Ureter (tissue), 1 donor: ENCODE measurements at regions not wholly inside any gene's neighbourhood (a gene's known extent, or its start where the extent isn't known, plus 50 kb on each side); places are given as distances from the start of the nearest gene placed in this dataset.

ENCODE experiments used
- DNase-seq: peaks from one replicate; pipeline ENCODE4 v3.0.0-alpha.2; 2020; ENCODE audit warnings: low spot score
- donor health status: DM: yes; HTN: yes; CAD: no.

DNA sequence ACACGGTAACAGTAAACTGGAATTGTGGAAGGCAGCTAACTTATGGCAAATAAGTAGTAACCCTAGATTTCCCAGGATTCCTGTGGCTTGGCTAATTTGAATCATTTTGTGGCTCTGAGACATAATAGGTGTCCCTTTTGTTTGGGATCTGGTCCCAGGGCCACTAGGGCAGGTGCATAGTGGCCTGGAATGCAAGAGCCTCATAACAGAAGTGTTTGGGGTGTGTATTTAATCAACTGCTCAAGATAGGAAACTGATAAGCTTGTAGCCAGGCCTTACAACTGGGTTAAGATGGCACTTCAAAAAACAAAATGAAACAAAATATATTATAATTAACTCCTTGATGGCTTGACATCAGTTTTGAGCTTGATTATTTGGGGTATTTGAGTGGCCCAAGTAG lies 541.8 kb downstream of the ETV1 start:
- no peak for DNase-seq

DNA sequence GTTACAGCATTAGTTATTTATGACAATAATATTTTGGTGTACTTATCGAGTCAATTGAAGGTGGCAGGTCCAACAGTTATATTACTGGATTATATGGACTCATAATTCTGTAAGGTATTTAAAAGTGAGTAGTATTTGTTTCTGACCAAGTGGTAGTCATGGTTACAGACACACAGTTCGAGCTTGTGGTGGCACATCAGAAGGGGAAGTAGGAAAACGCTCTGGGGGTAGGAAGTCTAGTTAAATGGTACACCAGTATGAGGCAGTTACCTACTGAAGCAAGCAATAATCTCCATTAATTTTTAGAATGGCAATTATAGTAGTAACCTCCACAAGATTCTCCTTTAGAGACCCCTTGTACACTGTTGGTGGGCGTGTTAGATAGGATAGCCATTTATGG lies 541.2 kb downstream of the ETV1 start:
- DNase-seq: no peak

GRCh38 chr7:13449460-13449859 lies 540.0 kb downstream of the ETV1 start:
- DNase-seq: no peak

GRCh38 chr7:13454916-13455592 lies 534.4 kb downstream of the ETV1 start:
- no peak for DNase-seq

DNA sequence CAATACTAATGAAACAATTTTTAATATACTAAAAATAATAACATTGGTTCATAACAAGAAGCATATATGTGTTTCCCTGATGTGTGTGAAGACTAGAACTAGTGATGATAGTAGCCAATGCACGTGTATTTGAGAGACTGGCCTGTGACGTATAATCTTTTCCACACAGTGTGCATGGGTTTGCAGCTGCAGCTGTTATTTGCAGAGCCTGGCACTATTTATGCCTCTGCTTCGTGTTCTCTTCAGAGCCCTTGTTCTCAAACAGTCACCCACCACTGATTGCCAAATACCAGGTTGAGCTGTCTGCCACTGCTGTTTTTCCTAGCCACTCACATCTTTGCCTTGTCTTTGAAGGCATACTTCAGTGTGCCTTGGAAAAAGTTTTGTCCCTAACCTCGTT lies 531.7 kb downstream of the ETV1 start:
- DNase-seq: no peak

DNA sequence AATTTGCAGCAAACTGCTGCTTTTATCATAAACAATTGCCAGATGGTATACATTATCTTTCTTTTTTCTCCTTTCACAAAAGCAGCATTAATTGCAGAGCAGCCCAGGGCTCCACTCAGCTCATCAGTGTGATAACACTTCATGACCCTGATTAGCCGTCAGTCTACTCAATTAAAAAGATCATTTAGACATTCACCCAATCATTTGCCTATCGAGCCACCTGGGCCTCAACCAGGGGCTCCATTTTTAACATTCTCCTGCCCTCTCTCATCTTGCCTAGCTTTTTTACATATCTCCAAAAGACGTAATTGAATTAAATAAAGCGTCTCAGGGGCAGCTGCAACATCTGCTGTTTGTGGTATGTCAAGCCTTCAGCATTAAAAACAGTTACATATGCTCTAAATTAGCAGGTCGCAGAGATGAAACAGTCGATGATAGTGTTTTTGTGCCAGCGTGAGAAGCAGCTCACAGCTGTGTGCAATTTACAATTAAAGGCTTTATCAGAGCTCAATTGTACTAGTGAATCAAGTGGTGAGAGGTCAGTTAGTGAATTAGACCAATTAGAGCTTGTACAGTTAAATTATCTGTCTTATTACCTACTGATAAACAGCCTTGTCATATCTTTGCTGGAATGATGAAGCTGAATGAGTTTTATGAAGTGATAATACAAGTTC lies 522.5 kb downstream of the ETV1 start:
- no peak for DNase-seq

DNA sequence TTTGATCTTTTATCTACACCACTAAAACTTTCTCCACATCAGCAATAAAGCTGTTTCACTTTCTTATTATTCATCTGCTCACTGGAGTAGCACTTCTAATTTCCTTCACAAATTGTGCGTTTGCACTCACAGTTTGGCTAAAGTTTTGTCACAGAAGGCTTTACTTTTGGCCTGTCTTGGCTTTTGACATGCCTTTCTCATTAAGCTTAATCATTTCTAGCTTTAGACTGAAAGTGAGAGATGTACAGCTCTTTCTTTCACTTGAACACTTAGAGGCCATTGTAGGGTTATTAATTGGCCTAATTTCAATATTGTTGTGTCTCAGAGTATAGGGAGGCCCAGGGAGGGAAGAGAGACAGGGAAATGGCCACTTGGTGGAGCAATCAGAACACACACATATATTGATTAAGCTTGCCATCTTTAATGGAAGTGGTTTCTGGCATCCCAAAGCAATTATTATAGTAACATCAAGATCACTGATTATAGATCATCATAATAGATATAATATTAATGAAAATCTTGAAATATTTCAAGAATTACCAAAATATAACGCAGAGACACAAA lies 512.5 kb downstream of the ETV1 start:
- no peak for DNase-seq

- no peak for DNase-seq
These were observed 500.1 kb downstream of the ETV1 start for GRCh38 chr7:13489386-13489785.

GRCh38 chr7:13496976-13497375 lies 492.5 kb downstream of the ETV1 start:
- DNase-seq: no peak

DNA sequence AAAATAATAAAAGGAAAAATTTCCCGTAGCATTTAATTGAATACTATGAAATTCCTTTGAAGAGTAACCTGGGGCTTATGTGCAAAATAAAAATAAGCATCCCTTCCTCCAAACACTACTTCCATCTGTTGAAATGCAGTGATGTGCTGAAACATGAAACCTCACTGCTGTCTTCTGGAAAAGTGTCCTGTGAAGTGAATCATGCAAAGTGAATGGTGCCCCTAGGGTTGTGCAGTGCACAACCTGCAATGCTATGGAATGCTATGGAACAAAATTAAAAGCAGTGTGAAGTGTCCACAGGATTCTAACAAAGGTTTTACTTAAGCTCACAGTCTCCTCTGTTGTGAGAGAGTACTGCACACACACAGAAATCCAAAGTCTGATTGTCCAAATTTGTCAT lies 480.9 kb downstream of the ETV1 start:
- DNase-seq: no peak

- DNase-seq: no peak
These were observed 470.7 kb downstream of the ETV1 start for GRCh38 chr7:13518738-13519137.

DNA sequence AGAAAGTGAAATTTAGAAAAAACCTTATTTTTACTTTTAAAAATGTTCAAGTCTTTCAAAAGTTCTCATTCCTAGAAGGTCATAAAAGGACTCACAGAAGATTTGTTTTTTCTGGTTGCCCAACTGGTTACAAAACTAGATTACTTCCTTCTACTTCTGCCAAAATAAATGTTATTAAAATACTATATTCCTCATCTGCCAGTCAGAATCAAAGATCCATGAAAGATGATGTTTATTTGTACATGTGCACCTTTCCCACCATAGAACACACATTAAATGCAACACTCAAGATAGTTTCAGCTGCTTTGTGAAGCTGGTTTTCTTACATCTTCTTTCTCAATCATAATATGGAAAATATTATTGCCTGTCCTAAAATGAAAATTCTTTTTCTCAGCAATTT lies 465.4 kb downstream of the ETV1 start:
- no peak for DNase-seq

GRCh38 chr7:13532028-13532753 lies 457.3 kb downstream of the ETV1 start:
- no peak for DNase-seq

DNA sequence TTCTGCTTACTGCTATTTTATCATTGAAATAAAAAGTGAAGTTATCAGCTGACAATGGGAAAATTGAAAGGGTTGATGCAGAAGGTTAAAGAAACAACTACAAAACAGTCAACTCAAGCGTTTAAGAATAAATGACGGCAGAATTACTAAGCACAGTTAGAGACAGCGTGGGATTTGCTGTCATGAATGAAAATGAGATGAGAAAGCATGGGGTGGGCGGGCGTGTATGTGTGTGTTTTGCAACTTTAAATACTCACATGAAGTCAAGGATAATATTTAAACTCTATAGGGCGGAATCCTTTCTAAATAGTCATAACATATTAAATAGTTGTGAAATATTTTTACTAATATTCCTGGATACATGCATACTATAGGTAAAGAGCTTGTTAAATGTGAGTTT lies 450.8 kb downstream of the ETV1 start:
- no peak for DNase-seq

DNA sequence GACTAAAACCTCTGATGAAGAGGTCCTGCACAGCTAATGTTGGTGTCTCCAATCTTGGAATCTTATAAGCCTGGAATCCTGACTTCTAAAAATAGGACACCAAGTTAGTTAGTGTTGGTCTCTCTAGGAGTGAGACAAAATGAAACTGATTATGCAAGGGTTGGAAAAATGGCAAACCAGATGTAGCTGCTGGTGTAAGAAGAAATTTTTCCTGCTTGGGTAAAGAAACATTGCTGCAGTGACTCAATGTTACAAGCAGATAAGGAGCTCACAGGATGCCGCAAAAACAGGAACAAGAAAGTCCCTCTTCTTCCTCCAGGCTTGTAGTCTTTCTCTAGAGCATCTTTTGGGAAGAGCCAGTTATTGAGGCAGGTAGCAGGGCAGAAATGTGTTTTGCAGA lies 449.0 kb downstream of the ETV1 start:
- DNase-seq: no peak

GRCh38 chr7:13541326-13541725 lies 448.1 kb downstream of the ETV1 start:
- no peak for DNase-seq

DNA sequence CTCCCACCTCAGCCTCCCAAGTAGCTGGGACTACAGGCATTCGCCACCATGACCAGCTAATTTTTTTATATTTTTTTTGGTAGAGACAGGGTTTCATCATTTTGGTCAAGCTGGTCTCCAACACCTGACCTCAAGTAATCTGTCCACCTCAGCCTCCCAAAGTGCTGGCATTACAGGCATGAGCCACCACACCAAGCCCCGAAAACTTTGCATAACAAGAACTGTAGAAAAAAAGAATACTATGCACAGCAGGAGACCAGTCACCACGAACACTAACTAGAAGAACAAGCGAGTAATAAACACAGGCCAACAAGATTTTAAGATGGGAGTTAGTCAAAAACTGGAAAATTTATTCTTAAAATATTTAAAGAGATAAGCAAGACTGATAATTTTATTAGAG lies 447.0 kb downstream of the ETV1 start:
- no peak for DNase-seq

- no peak for DNase-seq
These were observed 438.0 kb downstream of the ETV1 start for GRCh38 chr7:13551503-13551902.

DNA sequence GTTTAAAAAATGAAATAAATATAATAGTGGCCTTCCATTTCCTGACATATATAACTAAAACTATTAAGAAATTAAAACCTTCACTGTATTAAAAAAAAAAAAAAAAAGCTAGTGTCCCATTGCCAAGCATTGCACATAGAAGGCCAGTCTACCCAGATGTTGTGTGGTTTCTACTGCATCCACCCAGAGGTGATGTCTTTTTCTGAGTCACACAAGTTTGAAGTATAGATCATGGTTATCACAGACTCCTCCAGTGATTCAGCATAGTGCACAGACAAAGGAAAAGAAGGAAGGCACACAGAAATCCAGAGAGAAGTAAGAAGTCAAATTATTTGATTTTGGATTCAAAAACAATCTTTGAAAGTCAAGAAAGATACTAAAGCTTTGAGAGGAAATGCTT lies 429.0 kb downstream of the ETV1 start:
- no peak for DNase-seq

DNA sequence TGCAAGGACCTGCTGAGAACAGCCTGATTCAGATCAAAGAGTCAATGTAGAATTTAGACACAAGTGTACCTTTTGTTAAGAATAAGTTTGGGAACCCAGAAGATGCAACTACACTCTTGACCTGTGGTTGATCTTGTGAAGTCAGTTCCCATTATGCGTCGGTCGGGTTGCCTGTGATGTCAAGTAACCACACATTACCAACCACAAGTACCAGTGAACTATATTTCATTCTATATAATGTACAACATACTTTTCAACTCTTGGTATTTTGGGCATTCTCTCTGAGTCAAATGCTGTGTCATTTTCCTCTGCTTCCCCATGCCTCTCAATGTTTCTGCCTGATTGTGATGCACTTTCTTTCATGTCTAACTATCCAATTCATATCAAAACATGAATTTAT lies 426.2 kb downstream of the ETV1 start:
- no peak for DNase-seq

DNA sequence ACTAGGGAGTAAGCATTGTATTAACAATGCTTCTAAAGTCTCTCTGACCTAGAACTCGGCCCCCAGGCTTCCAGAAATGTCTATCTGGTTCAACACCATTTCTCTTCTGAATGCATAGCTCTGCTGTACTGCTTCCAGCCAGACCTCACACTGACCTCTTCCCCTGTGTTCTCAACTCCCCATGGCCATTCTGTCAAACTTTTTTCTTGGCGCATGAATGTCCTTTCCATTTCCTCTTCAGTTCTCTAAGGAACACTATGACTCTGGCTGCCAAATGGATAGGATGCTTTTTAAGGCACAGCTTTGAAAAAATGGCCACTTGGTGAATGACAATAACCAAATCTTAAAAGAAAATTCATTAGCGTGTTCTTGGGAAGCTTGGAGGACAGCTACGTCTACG lies 425.8 kb downstream of the ETV1 start:
- no peak for DNase-seq

GRCh38 chr7:13577566-13578145 lies 411.8 kb downstream of the ETV1 start:
- DNase-seq: no peak

DNA sequence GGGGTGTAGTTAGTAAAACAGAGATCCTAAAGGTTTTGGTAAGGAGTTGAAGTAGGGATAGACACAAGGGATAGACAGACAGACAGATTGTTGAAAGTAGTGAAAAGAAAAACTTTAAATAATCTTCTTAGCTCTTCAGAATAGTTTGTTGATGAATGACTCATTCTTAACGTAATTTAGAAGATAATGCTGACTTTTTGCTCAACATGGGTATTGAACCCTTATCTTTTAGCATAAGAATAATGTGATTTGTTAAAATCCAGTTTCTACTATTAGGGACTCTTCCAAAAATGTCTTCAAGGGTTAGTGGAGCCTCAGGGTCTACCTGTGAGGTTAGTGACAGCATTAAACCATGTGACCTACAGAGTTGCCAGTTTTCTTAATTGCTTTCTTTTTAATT lies 411.2 kb downstream of the ETV1 start:
- DNase-seq: no peak
